ENCODE measurements at regions not wholly inside any gene's neighbourhood (a gene's known extent, or its start where the extent isn't known, plus 50 kb on each side); places are given as distances from the start of the nearest gene placed in this dataset.

DNA sequence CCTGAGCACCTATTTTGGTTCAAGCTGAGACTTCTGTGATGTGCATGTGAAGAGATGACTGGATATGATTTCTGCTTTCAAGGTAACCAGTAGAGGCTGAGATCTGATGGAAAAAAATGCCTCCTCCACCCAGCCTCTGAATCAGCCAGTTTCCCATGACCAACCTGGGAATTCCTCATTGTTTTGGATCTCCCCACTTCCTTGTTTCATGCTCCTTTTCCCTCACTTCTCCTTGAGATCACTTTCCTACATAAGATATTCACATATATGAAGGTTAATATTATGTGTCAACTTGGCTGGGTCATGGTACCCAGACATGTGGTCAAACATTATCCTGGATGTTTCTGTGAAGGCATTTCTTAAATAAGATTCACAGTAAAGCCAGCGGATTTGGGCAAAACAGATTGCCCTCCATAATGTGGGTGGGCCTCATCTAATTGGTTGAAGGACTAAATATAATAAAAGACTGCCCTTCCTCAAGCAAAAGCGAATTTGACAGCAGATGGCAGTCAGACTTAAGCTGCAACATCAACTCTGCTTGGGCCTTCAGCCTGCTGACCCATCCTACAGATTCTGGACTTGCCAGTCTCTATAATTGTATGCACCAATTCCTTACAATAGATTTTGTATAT lies 379.4 kb downstream of the TNS1 start:
- Mint-ChIP-seq H3K4me1 (no peaks in the 10 kb centered on the region), H3K27me3 (no peaks in the 10 kb centered on the region), H3K36me3 (ENCODE audit: low read depth) (no peaks in the 10 kb centered on the region), H3K9me3 (no peaks in the 10 kb centered on the region), H3K4me3 (no peak overlapping the region), H3K27ac (no peak overlapping the region)
- TF ChIP-seq, protein P1, sequence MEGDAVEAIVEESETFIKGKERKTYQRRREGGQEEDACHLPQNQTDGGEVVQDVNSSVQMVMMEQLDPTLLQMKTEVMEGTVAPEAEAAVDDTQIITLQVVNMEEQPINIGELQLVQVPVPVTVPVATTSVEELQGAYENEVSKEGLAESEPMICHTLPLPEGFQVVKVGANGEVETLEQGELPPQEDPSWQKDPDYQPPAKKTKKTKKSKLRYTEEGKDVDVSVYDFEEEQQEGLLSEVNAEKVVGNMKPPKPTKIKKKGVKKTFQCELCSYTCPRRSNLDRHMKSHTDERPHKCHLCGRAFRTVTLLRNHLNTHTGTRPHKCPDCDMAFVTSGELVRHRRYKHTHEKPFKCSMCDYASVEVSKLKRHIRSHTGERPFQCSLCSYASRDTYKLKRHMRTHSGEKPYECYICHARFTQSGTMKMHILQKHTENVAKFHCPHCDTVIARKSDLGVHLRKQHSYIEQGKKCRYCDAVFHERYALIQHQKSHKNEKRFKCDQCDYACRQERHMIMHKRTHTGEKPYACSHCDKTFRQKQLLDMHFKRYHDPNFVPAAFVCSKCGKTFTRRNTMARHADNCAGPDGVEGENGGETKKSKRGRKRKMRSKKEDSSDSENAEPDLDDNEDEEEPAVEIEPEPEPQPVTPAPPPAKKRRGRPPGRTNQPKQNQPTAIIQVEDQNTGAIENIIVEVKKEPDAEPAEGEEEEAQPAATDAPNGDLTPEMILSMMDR (IDR thresholded peaks at IDR 0.05), result no peak
- POLR2A ChIA-PET, result no interaction called here
- ATAC-seq (ENCODE audit: low read depth) (no peak), DNase-seq (no peak)
- CTCF ChIA-PET, result interaction anchor here (0.5 kb wide), 1 partner anchor 20 kb away, joined by 3 read pairs; no protein-coding TSS in a partner anchor
- intact Hi-C loops (cut with micrococcal nuclease), result no loop called here

DNA sequence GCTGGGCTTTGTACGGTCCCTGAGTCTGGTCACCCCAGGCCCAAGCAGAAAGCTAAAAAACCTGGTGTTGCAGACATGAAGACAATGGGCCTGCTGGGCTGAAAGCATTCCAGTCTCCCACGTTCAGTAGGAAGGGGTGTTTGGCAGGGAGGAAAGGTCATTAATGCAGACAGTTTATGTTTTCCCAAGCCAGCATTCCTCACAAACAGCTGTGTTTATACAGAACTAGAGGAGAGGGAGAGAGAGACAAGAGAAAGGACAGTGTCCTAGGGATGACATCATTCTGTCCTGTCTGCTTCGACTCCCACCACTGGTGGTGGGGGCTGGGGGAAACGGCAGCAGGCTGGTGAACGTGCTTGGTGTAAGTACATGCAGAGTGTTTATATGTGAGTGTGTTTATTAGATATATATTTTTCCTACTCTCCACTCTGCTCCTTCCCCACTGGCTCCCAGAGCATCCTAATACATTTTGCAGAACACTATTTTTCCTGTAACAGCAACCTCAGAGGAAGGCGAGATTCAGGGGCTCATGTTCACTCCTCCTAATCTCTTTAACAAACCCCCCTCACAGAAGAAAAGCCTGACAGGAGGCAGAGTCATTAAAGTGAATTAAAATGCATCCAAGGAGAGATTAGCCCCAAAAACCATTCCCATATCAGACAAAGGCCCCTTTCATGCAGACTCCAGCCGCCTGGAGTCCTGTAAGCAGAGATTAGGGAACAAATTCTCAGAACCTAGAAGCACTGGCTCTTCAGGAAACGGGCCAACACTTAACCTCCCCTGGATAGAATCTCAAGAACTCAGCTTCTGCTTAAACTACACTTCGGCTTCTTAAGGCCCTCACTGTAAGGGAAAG lies 380.4 kb downstream of the TNS1 start:
- ChIA-PET POLR2A (no interaction called here), CTCF (no interaction called here)
- no peak overlapping the region for H3K27ac Mint-ChIP-seq
- no peaks in the 10 kb centered on the region for H3K9me3 Mint-ChIP-seq
- H3K4me1 Mint-ChIP-seq, result no peaks in the 10 kb centered on the region
- H3K36me3 Mint-ChIP-seq (ENCODE audit: low read depth), result no peaks in the 10 kb centered on the region
- DNase-seq (no peak), ATAC-seq (ENCODE audit: low read depth) (no peak)
- intact Hi-C loops (cut with micrococcal nuclease), result no loop called here
- H3K4me3 Mint-ChIP-seq, result no peak overlapping the region
- no peaks in the 10 kb centered on the region for H3K27me3 Mint-ChIP-seq
- TF ChIP-seq, protein P1 (IDR thresholded peaks at IDR 0.05), result no peak

DNA sequence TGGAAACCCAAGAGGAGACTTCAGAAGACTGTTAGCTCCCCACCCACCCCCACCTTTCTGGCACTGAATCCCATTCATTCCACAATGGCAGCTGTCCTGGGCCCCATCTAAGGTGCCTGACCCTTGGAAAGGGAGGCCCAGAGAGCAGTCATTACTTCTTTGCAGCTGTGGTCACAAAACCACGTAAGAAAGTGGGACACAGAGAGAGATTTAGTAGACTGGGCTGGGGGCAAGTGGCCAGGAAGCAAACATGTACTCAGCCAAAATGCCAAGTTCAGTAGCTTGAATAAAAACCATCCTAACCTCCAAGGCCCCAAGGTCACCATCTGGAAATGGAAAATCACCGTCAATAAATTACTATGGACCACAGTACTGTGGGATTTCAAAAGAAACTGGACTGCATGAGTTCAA lies 381.4 kb downstream of the TNS1 start:
- no peak overlapping the region for H3K27ac Mint-ChIP-seq
- no peak overlapping the region for H3K4me3 Mint-ChIP-seq
- ChIA-PET POLR2A (no interaction called here), CTCF (no interaction called here)
- DNase-seq (no peak), ATAC-seq (ENCODE audit: low read depth) (no peak)
- no peaks in the 10 kb centered on the region for H3K27me3 Mint-ChIP-seq
- no peaks in the 10 kb centered on the region for H3K9me3 Mint-ChIP-seq
- intact Hi-C loops (cut with micrococcal nuclease), result no loop called here
- TF ChIP-seq, protein P1 (IDR thresholded peaks at IDR 0.05), result no peak
- no peaks in the 10 kb centered on the region for H3K4me1 Mint-ChIP-seq
- no peaks in the 10 kb centered on the region for H3K36me3 Mint-ChIP-seq (ENCODE audit: low read depth)

DNA sequence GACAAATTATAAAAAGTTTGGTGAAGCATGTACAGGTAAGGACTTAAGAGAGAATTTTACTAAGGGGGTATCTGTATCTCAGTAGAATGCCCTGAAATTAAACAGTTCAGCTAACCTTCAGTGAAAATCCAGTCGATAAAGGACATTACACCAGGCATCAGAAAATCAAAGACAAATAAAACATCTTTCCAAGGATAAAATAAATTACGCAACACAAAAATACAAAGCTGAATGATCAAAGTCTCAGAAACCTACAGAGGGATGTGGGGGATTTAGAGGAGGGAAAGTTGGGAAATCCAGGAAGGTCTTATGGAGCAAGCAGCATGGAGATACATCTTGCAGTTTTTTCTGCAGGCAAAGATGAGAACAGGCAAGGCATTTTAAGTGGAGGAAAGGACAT lies 384.1 kb downstream of the TNS1 start:
- intact Hi-C loops (cut with micrococcal nuclease), result no loop called here
- no peaks in the 10 kb centered on the region for H3K36me3 Mint-ChIP-seq (ENCODE audit: low read depth)
- CTCF ChIA-PET, result no interaction called here

DNA sequence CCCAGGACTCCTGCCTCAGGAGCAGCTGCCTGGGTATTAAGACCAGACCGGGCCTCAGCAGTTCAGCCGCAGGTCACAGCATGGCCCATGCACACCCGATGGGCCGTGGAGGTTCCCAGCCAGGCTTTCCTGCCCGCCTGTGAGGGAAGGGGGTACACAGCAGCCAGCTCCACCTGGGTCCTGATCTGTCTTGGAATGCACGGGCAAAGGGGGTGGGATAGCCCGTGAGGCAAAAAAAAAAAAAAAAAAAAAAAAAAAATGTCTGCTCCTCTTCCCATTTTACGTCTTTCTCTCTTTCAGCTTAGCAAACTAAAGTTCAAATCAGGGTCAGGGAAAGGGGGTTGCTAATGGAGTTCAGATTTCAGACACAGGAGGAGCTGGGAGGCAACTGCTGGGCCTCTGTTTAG lies 385.2 kb downstream of the TNS1 start:
- no peak for ATAC-seq (ENCODE audit: low read depth)
- DNase-seq, result no peak
- ChIA-PET POLR2A (no interaction called here), CTCF (no interaction called here)
- Mint-ChIP-seq H3K36me3 (ENCODE audit: low read depth) (no peaks in the 10 kb centered on the region), H3K4me1 (no peaks in the 10 kb centered on the region), H3K4me3 (no peak overlapping the region), H3K27me3 (no peaks in the 10 kb centered on the region), H3K27ac (no peak overlapping the region), H3K9me3 (no peaks in the 10 kb centered on the region)
- intact Hi-C loops (cut with micrococcal nuclease), result no loop called here
- TF ChIP-seq, protein P1 (IDR thresholded peaks at IDR 0.05), result no peak

More for the DNA sequence above, 384.1 kb downstream of the TNS1 start:
- no peak for ATAC-seq (ENCODE audit: low read depth)
- TF ChIP-seq, protein P1 (IDR thresholded peaks at IDR 0.05), result no peak
- POLR2A ChIA-PET, result no interaction called here
- no peak for DNase-seq
- Mint-ChIP-seq H3K27ac (no peak overlapping the region), H3K27me3 (no peaks in the 10 kb centered on the region), H3K9me3 (no peaks in the 10 kb centered on the region), H3K4me3 (no peak overlapping the region), H3K4me1 (no peaks in the 10 kb centered on the region)

Data from activated B cell treated with CpG ODN at 0.5 μM for 24 hours (primary cell).